ENCODE measurements at regions not wholly inside any gene's neighbourhood (a gene's known extent, or its start where the extent isn't known, plus 50 kb on each side); places are given as distances from the start of the nearest gene placed in this dataset.

DNA sequence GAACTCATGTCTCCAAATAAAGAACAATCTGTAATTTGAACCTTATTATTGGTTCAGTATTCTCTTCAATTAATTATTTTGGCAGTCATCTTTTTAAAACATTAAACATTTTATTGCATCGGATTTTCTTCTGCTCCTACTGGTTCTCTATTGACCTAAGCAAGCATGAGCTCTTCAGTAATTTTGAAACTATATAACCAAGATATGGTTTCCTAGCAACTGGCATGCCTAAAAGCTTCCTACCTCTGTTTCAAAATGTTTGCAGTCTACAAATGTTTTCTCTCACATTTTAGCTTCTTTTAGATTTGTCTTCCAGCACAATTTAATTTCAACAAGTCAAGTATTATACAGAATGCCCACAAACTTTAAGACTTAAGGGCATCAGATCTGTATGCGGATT lies 371.3 kb downstream of the GPM6A start:
- TF ChIP-seq RBBP5 (IDR thresholded peaks at IDR 0.05; ENCODE audit: borderline replicate concordance, low read depth, low read length) = no peak
- TF ChIP-seq, protein P1, sequence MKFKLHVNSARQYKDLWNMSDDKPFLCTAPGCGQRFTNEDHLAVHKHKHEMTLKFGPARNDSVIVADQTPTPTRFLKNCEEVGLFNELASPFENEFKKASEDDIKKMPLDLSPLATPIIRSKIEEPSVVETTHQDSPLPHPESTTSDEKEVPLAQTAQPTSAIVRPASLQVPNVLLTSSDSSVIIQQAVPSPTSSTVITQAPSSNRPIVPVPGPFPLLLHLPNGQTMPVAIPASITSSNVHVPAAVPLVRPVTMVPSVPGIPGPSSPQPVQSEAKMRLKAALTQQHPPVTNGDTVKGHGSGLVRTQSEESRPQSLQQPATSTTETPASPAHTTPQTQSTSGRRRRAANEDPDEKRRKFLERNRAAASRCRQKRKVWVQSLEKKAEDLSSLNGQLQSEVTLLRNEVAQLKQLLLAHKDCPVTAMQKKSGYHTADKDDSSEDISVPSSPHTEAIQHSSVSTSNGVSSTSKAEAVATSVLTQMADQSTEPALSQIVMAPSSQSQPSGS (IDR thresholded peaks at IDR 0.05; ENCODE audit: low read length) = no peak
- TF ChIP-seq, protein P2, sequence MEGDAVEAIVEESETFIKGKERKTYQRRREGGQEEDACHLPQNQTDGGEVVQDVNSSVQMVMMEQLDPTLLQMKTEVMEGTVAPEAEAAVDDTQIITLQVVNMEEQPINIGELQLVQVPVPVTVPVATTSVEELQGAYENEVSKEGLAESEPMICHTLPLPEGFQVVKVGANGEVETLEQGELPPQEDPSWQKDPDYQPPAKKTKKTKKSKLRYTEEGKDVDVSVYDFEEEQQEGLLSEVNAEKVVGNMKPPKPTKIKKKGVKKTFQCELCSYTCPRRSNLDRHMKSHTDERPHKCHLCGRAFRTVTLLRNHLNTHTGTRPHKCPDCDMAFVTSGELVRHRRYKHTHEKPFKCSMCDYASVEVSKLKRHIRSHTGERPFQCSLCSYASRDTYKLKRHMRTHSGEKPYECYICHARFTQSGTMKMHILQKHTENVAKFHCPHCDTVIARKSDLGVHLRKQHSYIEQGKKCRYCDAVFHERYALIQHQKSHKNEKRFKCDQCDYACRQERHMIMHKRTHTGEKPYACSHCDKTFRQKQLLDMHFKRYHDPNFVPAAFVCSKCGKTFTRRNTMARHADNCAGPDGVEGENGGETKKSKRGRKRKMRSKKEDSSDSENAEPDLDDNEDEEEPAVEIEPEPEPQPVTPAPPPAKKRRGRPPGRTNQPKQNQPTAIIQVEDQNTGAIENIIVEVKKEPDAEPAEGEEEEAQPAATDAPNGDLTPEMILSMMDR (IDR thresholded peaks at IDR 0.05; ENCODE audit: control extremely low read depth in 1 of 3, insufficient read depth in 1 of 3, low read depth in 1 of 3, low read length in 3 of 3) = no peak
- TF ChIP-seq GABPA (IDR thresholded peaks at IDR 0.05; ENCODE audit: borderline replicate concordance, insufficient read depth, low read length) = no peak
- no peak for TF ChIP-seq MAFK (IDR thresholded peaks at IDR 0.05; ENCODE audit: low read depth, low read length)
- no peak for TF ChIP-seq EZH2 (IDR thresholded peaks at IDR 0.05; ENCODE audit: low read depth, low read length, severe bottlenecking)
- TF ChIP-seq CBX5 (IDR thresholded peaks at IDR 0.05; ENCODE audit: low read depth, low read length) = no peak
- no peak for TF ChIP-seq MAX (IDR thresholded peaks at IDR 0.05)
- no peak for TF ChIP-seq POLR2A (IDR thresholded peaks at IDR 0.05; ENCODE audit: control extremely low read depth in 1 of 2, low read depth in 2 of 2, low read length in 2 of 2)
- no peak for TF ChIP-seq TBP (IDR thresholded peaks at IDR 0.05; ENCODE audit: low read depth, low read length)
- no peak for TF ChIP-seq ZNF274 (IDR thresholded peaks at IDR 0.05; ENCODE audit: borderline replicate concordance, extremely low read depth, low read length)
- TF ChIP-seq SIX5 (IDR thresholded peaks at IDR 0.05; ENCODE audit: low read depth, low read length) = no peak
- TF ChIP-seq JUND (IDR thresholded peaks at IDR 0.05; ENCODE audit: low read length) = no peak
- no peak for TF ChIP-seq SRF (IDR thresholded peaks at IDR 0.05; ENCODE audit: low read depth, low read length)

Measured in H1 (cell line).